H1 (cell line): ENCODE measurements at regions not wholly inside any gene's neighbourhood (a gene's known extent, or its start where the extent isn't known, plus 50 kb on each side); places are given as distances from the start of the nearest gene placed in this dataset.

ENCODE experiments used
- SAP30 ChIP-seq: fragments of 300-600 bp; sonication (generic); IDR thresholded peaks from 2 replicates; pipeline ENCODE4 v1.7.1; 2012; ENCODE audit warnings: low read length, moderate library complexity, mild to moderate bottlenecking, inconsistent platforms; ENCODE audit not compliant: insufficient read depth, insufficient replicate concordance
- SIX5 ChIP-seq: IDR thresholded peaks from 2 replicates; pipeline ENCODE4 v1.6.1; 2011; ENCODE audit warnings: mild to moderate bottlenecking, low read depth, low read length

GRCh38 chr22:48531108-48531507 is 1296.6 kb downstream of the BRD1 start (continued):
- TF ChIP-seq SIX5 (no peak), SAP30 (no peak)
- TF ChIP-seq, all 59 proteins: peak for 0
